Pancreas (tissue), 10 donors: ENCODE measurements at regions not wholly inside any gene's neighbourhood (a gene's known extent, or its start where the extent isn't known, plus 50 kb on each side); places are given as distances from the start of the nearest gene placed in this dataset.

Source experiments
- ATAC-seq, 4 donors: fragments of 200-7000 bp; cut with Tn5 transposase; one replicate each; pipeline versions ENCODE4 v1.8.0 to v1.9.1; 2020; ENCODE audit warnings: mild to moderate bottlenecking in 4 of 4, moderate library complexity in 4 of 4
- DNase-seq, 6 donors: peaks; one replicate each; pipeline ENCODE4 v3.0.0-alpha.2; 2020
- FAIRE-seq: peaks from 2 replicates; lab custom pipeline; 2012; peaks lifted over from hg19 to GRCh38; lab: Jason Lieb, UNC
- H3K27ac ChIP-seq, 4 donors: fragments of 200-600 bp; sonication (generic); 1 replicate in 3 of 4; 2 replicates in 1 of 4; pipeline versions ENCODE4 v1.5.0 to v1.8.0; 2020
- H3K27me3 ChIP-seq, 4 donors: fragments of 200-600 bp; one replicate each; pipeline ENCODE4 v1.8.0; 2021
- H3K36me3 ChIP-seq, 3 donors: fragments of 200-600 bp; sonication (generic) in 1 of 3; one replicate each; pipeline versions ENCODE4 v1.5.0 to v1.8.0; 2020 to 2021
- H3K4me1 ChIP-seq, 3 donors: fragments of 200-600 bp; one replicate each; pipeline ENCODE4 v1.8.0; 2021
- H3K4me3 ChIP-seq, 4 donors: fragments of 200-600 bp; sonication (generic) in 2 of 4; one replicate each; pipeline versions ENCODE4 v1.5.0 to v1.8.0; 2020 to 2021
- H3K9me3 ChIP-seq, 4 donors: fragments of 200-600 bp; one replicate each; pipeline ENCODE4 v1.8.0; 2021
- WGBS, 2 donors: extraction: QIAGEN DNeasy Blood & Tissue Kit; methylation state at CpG; one replicate each; pipeline ENCODE4 v1.1.7; 2013; 5-methylcytosine and 5-hydroxymethylcytosine counted together
- intact Hi-C, 3 donors: fragments of 100-400 bp; cut with DNase I; formaldehyde crosslinking; loops; one replicate each; pipeline versions ENCODE4 v1.11.1 to v1.14.2; 2022
- TF ChIP-seq, protein P1 (sequence below), 4 donors: fragments of 200-600 bp; sonication (generic) in 3 of 4; IDR thresholded peaks; one replicate each; pipeline versions ENCODE4 v1.5.0 to v1.8.0; 2021; ENCODE audit warnings: antibody characterized with exemption in 4 of 4
- donor health status: healthy with polysubstance abuse.
- donor health status: DM: no; HTN: no; CAD: no; lungs with moderate emphysema.
- donor health status: DM: no; HTN: no; CAD: no.
- donor health status: control.
- donor health status: control.
- donor health status: Bipolar disorder and iron deficiency.
- donor health status: DM: yes; HTN: yes; CAD: no.
- donor health status: DM: no; HTN: no; CAD: no.
- donor health status: DM: no; HTN: no; CAD: no.
- donor health status: DM: yes; HTN: yes; CAD: no.

DNA sequence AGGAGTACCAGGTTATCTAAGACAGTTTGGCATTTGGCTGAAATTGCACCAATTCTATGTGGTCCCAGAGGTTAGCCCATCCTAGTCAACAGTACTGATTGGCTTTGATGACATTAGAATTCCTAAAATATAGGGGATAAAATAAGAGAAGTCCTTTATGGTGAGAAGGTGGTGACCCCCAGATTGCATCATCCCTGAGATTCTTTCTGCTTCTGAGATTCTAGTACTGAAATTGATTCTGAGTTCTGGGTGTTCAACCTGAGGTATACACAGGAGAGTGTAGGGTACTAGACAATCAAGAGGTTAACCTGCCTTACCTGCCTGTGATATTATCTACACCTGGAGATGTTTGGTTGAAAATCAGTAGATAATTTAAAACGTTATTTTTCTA is 140.9 kb upstream of the MRPS22 start:
- ATAC-seq (no peak), DNase-seq (no peak), FAIRE-seq (no peak)
- peaks cover 5 to 14% (median 8%) of the 10 kb centered on the region in 3 donors for H3K4me1 ChIP-seq
- H3K27ac ChIP-seq: no peak overlapping the region
- no peaks in the 10 kb centered on the region for H3K36me3 ChIP-seq
- H3K9me3 ChIP-seq: no peaks in the 10 kb centered on the region
- no peaks in the 10 kb centered on the region for H3K27me3 ChIP-seq
- intact Hi-C loops: no loop called here
- no peak overlapping the region for H3K4me3 ChIP-seq
- TF ChIP-seq, protein P1, sequence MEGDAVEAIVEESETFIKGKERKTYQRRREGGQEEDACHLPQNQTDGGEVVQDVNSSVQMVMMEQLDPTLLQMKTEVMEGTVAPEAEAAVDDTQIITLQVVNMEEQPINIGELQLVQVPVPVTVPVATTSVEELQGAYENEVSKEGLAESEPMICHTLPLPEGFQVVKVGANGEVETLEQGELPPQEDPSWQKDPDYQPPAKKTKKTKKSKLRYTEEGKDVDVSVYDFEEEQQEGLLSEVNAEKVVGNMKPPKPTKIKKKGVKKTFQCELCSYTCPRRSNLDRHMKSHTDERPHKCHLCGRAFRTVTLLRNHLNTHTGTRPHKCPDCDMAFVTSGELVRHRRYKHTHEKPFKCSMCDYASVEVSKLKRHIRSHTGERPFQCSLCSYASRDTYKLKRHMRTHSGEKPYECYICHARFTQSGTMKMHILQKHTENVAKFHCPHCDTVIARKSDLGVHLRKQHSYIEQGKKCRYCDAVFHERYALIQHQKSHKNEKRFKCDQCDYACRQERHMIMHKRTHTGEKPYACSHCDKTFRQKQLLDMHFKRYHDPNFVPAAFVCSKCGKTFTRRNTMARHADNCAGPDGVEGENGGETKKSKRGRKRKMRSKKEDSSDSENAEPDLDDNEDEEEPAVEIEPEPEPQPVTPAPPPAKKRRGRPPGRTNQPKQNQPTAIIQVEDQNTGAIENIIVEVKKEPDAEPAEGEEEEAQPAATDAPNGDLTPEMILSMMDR (IDR thresholded peaks at IDR 0.05): no peak
- WGBS, 2 donors: 31 to 42% methylated on average over 1 of the region's 1 CpG

DNA sequence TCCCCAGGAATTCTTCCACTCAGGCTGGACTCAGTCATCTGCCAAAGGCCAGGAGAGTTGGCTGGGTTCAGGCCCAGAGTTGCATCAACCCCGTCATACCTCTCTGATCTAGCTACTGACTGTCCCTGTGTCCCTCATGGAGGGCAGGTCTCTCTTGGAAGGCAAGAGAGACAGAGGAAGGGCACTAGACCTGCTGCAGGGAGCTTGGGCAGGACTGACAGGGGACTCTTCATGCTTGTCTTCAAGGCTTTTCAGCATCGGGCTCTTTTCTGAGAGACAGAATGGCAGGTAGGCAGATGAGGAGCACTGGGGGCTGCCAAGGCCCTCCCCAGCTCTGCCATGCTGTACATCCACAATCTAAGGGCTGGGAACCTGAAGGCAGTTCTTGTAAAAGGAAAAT is 140.1 kb upstream of the MRPS22 start:
- intact Hi-C loops: no loop called here
- peaks cover 5 to 14% (median 8%) of the 10 kb centered on the region in 3 donors for H3K4me1 ChIP-seq
- H3K4me3 ChIP-seq: no peak overlapping the region
- no peak overlapping the region for H3K27ac ChIP-seq
- FAIRE-seq: no peak
- no peaks in the 10 kb centered on the region for H3K9me3 ChIP-seq
- no peak for ATAC-seq
- H3K36me3 ChIP-seq: no peaks in the 10 kb centered on the region
- no peaks in the 10 kb centered on the region for H3K27me3 ChIP-seq
- DNase-seq: no peak
- TF ChIP-seq, protein P1 (IDR thresholded peaks at IDR 0.05): no peak
- 92 to 96% methylated on average over 2 of the region's 2 CpGs for WGBS, 2 donors

DNA sequence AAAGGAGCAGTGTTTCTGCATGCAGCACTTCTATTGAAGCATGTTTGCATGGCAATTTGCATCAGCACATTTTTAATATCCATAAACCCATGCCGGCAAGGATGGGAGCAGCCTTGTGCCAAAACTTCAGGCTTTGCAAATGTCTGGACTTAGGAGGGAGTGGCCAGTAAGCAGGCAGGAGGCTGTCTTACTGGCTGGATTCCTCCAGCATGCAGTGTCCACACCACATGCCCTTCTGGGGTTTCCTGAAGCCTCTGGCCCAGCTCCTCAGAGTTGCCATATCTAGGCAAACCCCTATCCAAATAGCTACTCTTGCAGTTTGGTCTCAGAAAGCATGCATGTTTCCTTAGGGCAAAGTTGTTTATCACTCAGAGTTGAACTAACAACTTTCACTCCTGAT is 139.1 kb upstream of the MRPS22 start:
- H3K4me3 ChIP-seq: no peak overlapping the region
- no peaks in the 10 kb centered on the region for H3K27me3 ChIP-seq
- no peaks in the 10 kb centered on the region for H3K36me3 ChIP-seq
- no peaks in the 10 kb centered on the region for H3K9me3 ChIP-seq
- WGBS, 2 donors: 77 to 79% methylated on average over 1 of the region's 1 CpG
- DNase-seq (no peak), ATAC-seq (no peak), FAIRE-seq (no peak)
- TF ChIP-seq, protein P1 (IDR thresholded peaks at IDR 0.05): no peak
- intact Hi-C loops: no loop called here
- H3K27ac ChIP-seq: no peak overlapping the region
- peaks cover 5 to 10% (median 8%) of the 10 kb centered on the region in 3 donors for H3K4me1 ChIP-seq

DNA sequence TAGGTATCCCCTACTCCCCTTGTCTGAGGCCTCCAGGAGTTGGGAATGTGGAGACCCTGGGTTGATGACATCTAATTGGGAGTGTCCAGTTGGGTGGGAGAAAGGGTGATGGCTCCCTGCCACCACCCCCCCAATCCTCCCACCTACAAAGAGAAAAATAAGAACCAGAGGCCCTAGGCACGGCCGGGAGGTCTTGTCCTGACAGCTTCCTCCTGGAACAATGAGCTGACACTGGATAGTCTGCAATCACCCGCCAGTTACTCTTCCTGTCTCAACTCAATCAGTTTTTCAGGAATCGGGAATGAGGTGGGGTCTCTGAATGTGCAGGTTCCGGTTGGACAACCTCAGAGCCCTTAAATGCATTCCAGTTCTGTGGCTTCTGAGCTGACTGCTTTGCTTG is 129.9 kb upstream of the MRPS22 start:
- H3K36me3 ChIP-seq: no peaks in the 10 kb centered on the region
- H3K9me3 ChIP-seq: peaks cover 0 to 2% (median 0%) of the 10 kb centered on the region in 4 donors
- TF ChIP-seq, protein P1 (IDR thresholded peaks at IDR 0.05): no peak
- no peak overlapping the region for H3K27ac ChIP-seq
- 77 to 90% methylated on average over 5 of the region's 5 CpGs for WGBS, 2 donors
- intact Hi-C loops: no loop called here
- H3K4me1 ChIP-seq: no peaks in the 10 kb centered on the region
- DNase-seq: no peak
- no peak for FAIRE-seq
- H3K4me3 ChIP-seq: no peak overlapping the region
- ATAC-seq: no peak
- no peaks in the 10 kb centered on the region for H3K27me3 ChIP-seq

DNA sequence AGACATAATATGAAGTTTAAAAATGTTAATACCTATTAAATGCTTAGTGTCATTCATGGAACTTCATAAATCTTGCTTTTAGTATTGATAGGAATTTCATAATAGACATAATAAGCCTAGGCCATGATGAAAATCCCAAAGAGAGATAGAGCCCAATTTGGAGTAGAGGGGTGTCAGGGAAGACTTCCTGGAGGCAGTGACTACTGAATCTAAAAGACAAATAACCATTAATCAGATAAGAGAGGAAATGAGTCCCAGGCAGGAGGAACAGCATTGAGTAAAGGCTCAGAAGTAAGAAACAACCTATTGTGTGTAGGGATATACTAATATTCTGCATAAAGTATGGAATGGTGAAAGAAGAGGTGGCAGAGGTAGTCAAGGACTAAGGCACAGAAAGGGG is 126.9 kb upstream of the MRPS22 start:
- intact Hi-C loops: no loop called here
- TF ChIP-seq, protein P1 (IDR thresholded peaks at IDR 0.05): no peak
- DNase-seq (no peak), FAIRE-seq (no peak), ATAC-seq (no peak)
- no peak overlapping the region for H3K4me3 ChIP-seq
- H3K4me1 ChIP-seq: no peaks in the 10 kb centered on the region
- H3K27me3 ChIP-seq: no peaks in the 10 kb centered on the region
- H3K9me3 ChIP-seq: peaks cover 0 to 2% (median 0%) of the 10 kb centered on the region in 4 donors
- H3K36me3 ChIP-seq: no peaks in the 10 kb centered on the region
- H3K27ac ChIP-seq: no peak overlapping the region
